ENCODE measurements at regions not wholly inside any gene's neighbourhood (a gene's known extent, or its start where the extent isn't known, plus 50 kb on each side); places are given as distances from the start of the nearest gene placed in this dataset.

DNA sequence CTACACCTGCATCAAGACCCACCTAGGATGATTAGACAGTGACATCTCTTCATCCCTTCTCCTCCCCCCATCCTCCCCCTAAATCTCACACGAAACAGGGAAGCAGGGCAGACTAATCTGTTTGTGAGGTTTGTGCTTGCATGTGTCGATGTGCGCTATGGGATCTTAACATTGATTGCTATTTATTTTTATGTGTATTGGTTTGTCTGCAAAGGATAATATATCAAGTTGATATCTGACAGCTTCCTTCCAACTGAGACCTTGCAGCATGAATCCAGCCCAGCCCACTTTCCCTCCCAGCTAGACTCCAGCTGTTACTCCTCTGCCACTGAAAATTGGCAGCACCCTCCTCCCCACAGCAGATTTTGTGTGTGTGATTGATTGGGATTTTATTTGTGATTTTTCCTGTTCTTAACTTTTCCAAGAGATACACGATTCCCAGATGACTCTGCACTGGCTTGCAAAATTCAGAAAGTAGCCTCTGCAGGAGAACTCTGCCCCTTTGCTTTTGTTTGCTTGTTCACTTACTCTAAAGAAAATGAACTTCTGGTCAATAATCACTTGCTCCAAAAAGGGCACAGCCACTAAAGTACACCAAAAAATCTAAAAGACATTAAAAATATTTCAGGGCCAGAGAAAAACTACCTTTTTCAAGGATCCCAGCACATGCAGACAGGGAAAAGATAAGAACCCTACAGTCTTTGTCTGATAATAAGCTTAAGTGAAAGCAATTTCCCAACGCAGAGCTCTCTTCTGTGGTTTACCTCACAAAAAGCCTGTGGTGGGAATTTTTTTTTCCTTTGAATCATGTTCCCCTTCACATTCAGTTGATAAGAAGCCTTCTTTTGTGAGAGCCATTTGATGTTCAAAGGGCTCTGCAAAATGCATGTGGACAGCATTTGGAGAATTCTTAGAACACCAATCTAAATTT is 222.1 kb downstream of the RPS29 start:
- DNase-seq (no peak), ATAC-seq (peak; percentile 69 to 85 (median 83))
- H3K4me3 ChIP-seq: no peak overlapping the region
- no peaks in the 10 kb centered on the region for H3K27me3 ChIP-seq
- intact Hi-C loops (cut with DNase I): no loop called here
- TF ChIP-seq POLR2A (IDR thresholded peaks at IDR 0.05): no peak
- TF ChIP-seq, protein P1, sequence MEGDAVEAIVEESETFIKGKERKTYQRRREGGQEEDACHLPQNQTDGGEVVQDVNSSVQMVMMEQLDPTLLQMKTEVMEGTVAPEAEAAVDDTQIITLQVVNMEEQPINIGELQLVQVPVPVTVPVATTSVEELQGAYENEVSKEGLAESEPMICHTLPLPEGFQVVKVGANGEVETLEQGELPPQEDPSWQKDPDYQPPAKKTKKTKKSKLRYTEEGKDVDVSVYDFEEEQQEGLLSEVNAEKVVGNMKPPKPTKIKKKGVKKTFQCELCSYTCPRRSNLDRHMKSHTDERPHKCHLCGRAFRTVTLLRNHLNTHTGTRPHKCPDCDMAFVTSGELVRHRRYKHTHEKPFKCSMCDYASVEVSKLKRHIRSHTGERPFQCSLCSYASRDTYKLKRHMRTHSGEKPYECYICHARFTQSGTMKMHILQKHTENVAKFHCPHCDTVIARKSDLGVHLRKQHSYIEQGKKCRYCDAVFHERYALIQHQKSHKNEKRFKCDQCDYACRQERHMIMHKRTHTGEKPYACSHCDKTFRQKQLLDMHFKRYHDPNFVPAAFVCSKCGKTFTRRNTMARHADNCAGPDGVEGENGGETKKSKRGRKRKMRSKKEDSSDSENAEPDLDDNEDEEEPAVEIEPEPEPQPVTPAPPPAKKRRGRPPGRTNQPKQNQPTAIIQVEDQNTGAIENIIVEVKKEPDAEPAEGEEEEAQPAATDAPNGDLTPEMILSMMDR (IDR thresholded peaks at IDR 0.05): no peak
- peaks cover 0 to 25% (median 3%) of the 10 kb centered on the region in 4 donors for H3K4me1 ChIP-seq
- WGBS (ENCODE audit: insufficient coverage, low coverage, low lambda C conversion rate, missing lambda C conversion rate): under 1% methylated on average over 5 of the region's 5 CpGs
- no peaks in the 10 kb centered on the region for H3K36me3 ChIP-seq
- no peaks in the 10 kb centered on the region for H3K9me3 ChIP-seq
- H3K27ac ChIP-seq: peak overlapping the region in 2 of 3 donors; percentile 23 to 71

DNA sequence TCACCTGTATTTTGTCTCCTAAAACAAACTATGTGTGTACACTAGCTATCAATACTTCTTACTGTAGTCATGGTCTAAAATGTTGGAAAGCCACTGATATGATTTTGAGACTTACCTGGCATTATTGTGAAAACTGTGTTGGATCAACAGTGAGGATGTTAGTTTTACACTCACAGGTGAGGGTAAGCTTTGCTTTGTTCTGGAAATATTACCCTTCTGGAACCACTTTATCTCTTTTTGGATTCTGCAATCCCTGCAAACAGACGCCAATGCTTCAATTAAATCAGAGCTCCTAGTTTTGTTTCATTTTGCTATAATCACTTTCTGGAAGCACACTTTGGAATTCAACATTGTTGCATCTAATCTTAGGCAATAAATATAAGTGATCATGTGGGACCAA is 223.3 kb downstream of the RPS29 start:
- TF ChIP-seq, protein P1 (IDR thresholded peaks at IDR 0.05): no peak
- TF ChIP-seq POLR2A (IDR thresholded peaks at IDR 0.05): no peak
- peak; percentile 42 to 61 (median 56) for ATAC-seq
- Histone ChIP-seq H3K27ac (no peak overlapping the region), H3K4me1 (peaks cover 0 to 25% (median 3%) of the 10 kb centered on the region in 4 donors), H3K9me3 (no peaks in the 10 kb centered on the region), H3K4me3 (no peak overlapping the region), H3K36me3 (no peaks in the 10 kb centered on the region), H3K27me3 (no peaks in the 10 kb centered on the region)
- intact Hi-C loops (cut with DNase I): no loop called here
- no peak for DNase-seq
- 15% methylated on average over 1 of the region's 1 CpG for WGBS (ENCODE audit: insufficient coverage, low coverage, low lambda C conversion rate, missing lambda C conversion rate)

DNA sequence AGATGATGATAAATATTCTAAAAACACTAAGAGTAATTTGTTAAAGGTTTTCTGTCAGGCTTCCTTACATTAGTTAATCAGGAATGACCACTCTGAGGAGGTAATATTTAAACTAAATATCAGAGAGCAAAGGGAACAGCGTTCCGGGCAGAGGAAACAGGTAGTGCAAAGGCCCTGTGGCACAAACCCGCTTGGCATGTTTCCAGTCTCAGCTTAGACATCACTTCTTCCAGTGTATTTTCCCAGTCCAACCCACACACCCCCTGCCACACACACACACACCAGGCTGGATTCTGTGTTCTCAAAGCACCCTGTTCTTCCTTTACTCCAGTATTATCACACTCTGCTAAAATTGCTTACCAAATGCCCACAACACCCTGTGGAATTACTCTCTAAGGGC is 247.1 kb downstream of the RPS29 start:
- Histone ChIP-seq H3K4me3 (no peak overlapping the region), H3K36me3 (no peaks in the 10 kb centered on the region), H3K27me3 (no peaks in the 10 kb centered on the region), H3K4me1 (no peaks in the 10 kb centered on the region), H3K27ac (no peak overlapping the region), H3K9me3 (no peaks in the 10 kb centered on the region)
- intact Hi-C loops (cut with DNase I): no loop called here
- DNase-seq (no peak), ATAC-seq (no peak)
- TF ChIP-seq, protein P1 (IDR thresholded peaks at IDR 0.05): no peak
- TF ChIP-seq POLR2A (IDR thresholded peaks at IDR 0.05): no peak
- 100% methylated on average over 2 of the region's 3 CpGs for WGBS (ENCODE audit: insufficient coverage, low coverage, low lambda C conversion rate, missing lambda C conversion rate)

DNA sequence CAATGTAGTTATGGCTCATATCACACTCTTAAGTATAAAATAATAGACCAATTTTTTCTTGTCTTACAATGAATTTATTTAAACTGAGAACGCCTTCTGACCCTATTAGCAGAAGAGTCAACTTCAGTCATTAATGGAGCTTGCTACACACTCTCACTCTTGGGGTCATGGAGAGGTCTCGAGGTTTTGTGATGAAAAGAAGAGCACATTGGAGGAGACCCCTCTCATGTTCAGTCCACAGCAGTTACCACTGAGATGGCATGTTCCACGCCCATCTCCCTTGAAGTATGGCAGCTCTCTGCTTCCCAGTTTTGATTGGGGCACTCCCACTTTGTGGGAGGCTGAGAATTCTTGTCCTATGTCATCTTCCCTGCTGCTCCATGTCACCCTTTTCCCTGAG is 266.4 kb downstream of the RPS29 start:
- Histone ChIP-seq H3K9me3 (no peaks in the 10 kb centered on the region), H3K4me1 (no peaks in the 10 kb centered on the region), H3K4me3 (no peak overlapping the region), H3K27me3 (no peaks in the 10 kb centered on the region), H3K36me3 (no peaks in the 10 kb centered on the region), H3K27ac (no peak overlapping the region)
- DNase-seq (no peak), ATAC-seq (no peak)
- no peak for TF ChIP-seq POLR2A (IDR thresholded peaks at IDR 0.05)
- TF ChIP-seq, protein P1 (IDR thresholded peaks at IDR 0.05): no peak
- intact Hi-C loops (cut with DNase I): no loop called here
- 56% methylated on average over 3 of the region's 3 CpGs for WGBS (ENCODE audit: insufficient coverage, low coverage, low lambda C conversion rate, missing lambda C conversion rate)
